Neural progenitor cell (in vitro differentiated cells): ENCODE measurements at regions not wholly inside any gene's neighbourhood (a gene's known extent, or its start where the extent isn't known, plus 50 kb on each side); places are given as distances from the start of the nearest gene placed in this dataset.

ENCODE experiments used
- DNase-seq: peaks from one replicate; pipeline ENCODE4 v3.0.0-alpha.2; 2016; ENCODE audit warnings: low spot score
- H2AFZ ChIP-seq: fragments of 200-600 bp; sonication (generic); replicated peaks from 2 replicates; pipeline ENCODE4 v1.6.1; 2016; ENCODE audit warnings: antibody characterized with exemption
- H3F3A ChIP-seq: fragments of 200-600 bp; sonication (generic); 2 replicates; pipeline ENCODE4 v1.6.1; 2016; ENCODE audit warnings: antibody characterized with exemption, low read depth
- H3K27ac ChIP-seq: fragments of 200-600 bp; sonication (generic); 2 replicates; pipeline ENCODE4 v1.5.1; 2016; ENCODE audit warnings: mild to moderate bottlenecking
- H3K27me3 ChIP-seq: fragments of 200-600 bp; sonication (generic); 2 replicates; pipeline ENCODE4 v1.6.1; 2016; ENCODE audit warnings: mild to moderate bottlenecking, moderate library complexity
- H3K36me3 ChIP-seq: fragments of 200-600 bp; sonication (generic); 2 replicates; pipeline ENCODE4 v1.5.1; 2016
- H3K4me1 ChIP-seq: fragments of 200-600 bp; sonication (generic); 2 replicates; pipeline ENCODE4 v1.6.1; 2016; ENCODE audit warnings: mixed run types
- H3K4me2 ChIP-seq: fragments of 200-600 bp; sonication (generic); 2 replicates; pipeline ENCODE4 v1.6.1; 2016
- H3K4me3 ChIP-seq: fragments of 200-600 bp; sonication (generic); 2 replicates; pipeline ENCODE4 v1.5.1; 2016
- H3K79me2 ChIP-seq: fragments of 200-600 bp; sonication (generic); 2 replicates; pipeline ENCODE4 v1.6.1; 2016; ENCODE audit warnings: low read depth
- H3K9ac ChIP-seq: fragments of 200-600 bp; sonication (generic); 2 replicates; pipeline ENCODE4 v1.6.1; 2016
- H3K9me3 ChIP-seq: fragments of 200-600 bp; sonication (generic); 2 replicates; pipeline ENCODE4 v1.5.1; 2016; ENCODE audit warnings: low read depth
- H4K20me1 ChIP-seq: fragments of 200-600 bp; sonication (generic); 2 replicates; pipeline ENCODE4 v1.6.1; 2016; ENCODE audit warnings: low read depth
- H3K27ac Mint-ChIP-seq: 3 replicates; pipeline ENCODE4 v1.8.0; 2021; ENCODE audit warnings: mixed read lengths
- H3K27me3 Mint-ChIP-seq: 2 replicates; pipeline ENCODE4 v1.8.0; 2022; ENCODE audit warnings: low read depth, mild to moderate bottlenecking, inconsistent platforms, moderate library complexity, mixed read lengths; ENCODE audit not compliant: insufficient read depth
- H3K36me3 Mint-ChIP-seq: 3 replicates; pipeline ENCODE4 v1.8.0; 2021; ENCODE audit warnings: mixed read lengths
- H3K4me1 Mint-ChIP-seq: 3 replicates; pipeline ENCODE4 v1.8.0; 2021; ENCODE audit warnings: mixed read lengths
- H3K4me3 Mint-ChIP-seq: 3 replicates; pipeline ENCODE4 v1.8.0; 2021; ENCODE audit warnings: mild to moderate bottlenecking, moderate library complexity, mixed read lengths
- H3K9me3 Mint-ChIP-seq: 3 replicates; pipeline ENCODE4 v1.8.0; 2020; ENCODE audit warnings: mixed read lengths
- CTCF ChIP-seq: fragments of 200-600 bp; sonication (generic); IDR thresholded peaks from 2 replicates; pipeline ENCODE4 v1.5.1; 2017; ENCODE audit warnings: antibody characterized with exemption, mild to moderate bottlenecking
- EZH2 ChIP-seq: fragments of 200-600 bp; sonication (generic); IDR thresholded peaks from 2 replicates; pipeline ENCODE4 v1.6.1; 2017; ENCODE audit warnings: antibody characterized with exemption, mild to moderate bottlenecking, moderate library complexity
- EZH2phosphoT487 ChIP-seq: fragments of 200-600 bp; sonication (generic); IDR thresholded peaks from 2 replicates; pipeline ENCODE4 v1.6.1; 2017; ENCODE audit warnings: antibody characterized with exemption

GRCh38 chr15:45790325-45790943 lies 155.6 kb downstream of the SQOR start:
- Histone ChIP-seq H4K20me1 (no peaks in the 10 kb centered on the region), H3K27ac (no peak overlapping the region), H2AFZ (no peak overlapping the region), H3K79me2 (no peaks in the 10 kb centered on the region), H3K27me3 (peaks cover 5% of the 10 kb centered on the region), H3K4me1 (no peaks in the 10 kb centered on the region), H3K4me2 (no peak overlapping the region), H3K4me3 (no peak overlapping the region), H3K36me3 (no peaks in the 10 kb centered on the region), H3K9me3 (no peaks in the 10 kb centered on the region), H3F3A (no peaks in the 10 kb centered on the region), H3K9ac (no peak overlapping the region)
- peaks cover 2% of the 10 kb centered on the region for H3K9me3 Mint-ChIP-seq
- peaks cover 7% of the 10 kb centered on the region for H3K27me3 Mint-ChIP-seq
- H3K27ac Mint-ChIP-seq, result no peak overlapping the region
- TF ChIP-seq EZH2 (no peak), EZH2phosphoT487 (no peak), CTCF (peak; percentile 74)
- DNase-seq, result peak; percentile 51
- H3K36me3 Mint-ChIP-seq, result no peaks in the 10 kb centered on the region
- no peak overlapping the region for H3K4me3 Mint-ChIP-seq
- peaks cover 16% of the 10 kb centered on the region for H3K4me1 Mint-ChIP-seq

- no peak overlapping the region for H3K4me3 Mint-ChIP-seq
- peaks cover 2% of the 10 kb centered on the region for H3K4me1 Mint-ChIP-seq
- Histone ChIP-seq H3K9me3 (no peaks in the 10 kb centered on the region), H3K27ac (no peak overlapping the region), H3K9ac (no peak overlapping the region), H3K4me3 (no peak overlapping the region), H3K79me2 (no peaks in the 10 kb centered on the region), H3K4me1 (no peaks in the 10 kb centered on the region), H3K27me3 (peaks cover 5% of the 10 kb centered on the region), H3K4me2 (no peak overlapping the region), H4K20me1 (no peaks in the 10 kb centered on the region), H2AFZ (no peak overlapping the region), H3K36me3 (no peaks in the 10 kb centered on the region), H3F3A (no peaks in the 10 kb centered on the region)
- no peak overlapping the region for H3K27ac Mint-ChIP-seq
- H3K9me3 Mint-ChIP-seq, result peaks cover 2% of the 10 kb centered on the region
- H3K27me3 Mint-ChIP-seq, result peaks cover 7% of the 10 kb centered on the region
- TF ChIP-seq EZH2phosphoT487 (no peak), EZH2 (no peak), CTCF (no peak)
- DNase-seq, result no peak
- H3K36me3 Mint-ChIP-seq, result no peaks in the 10 kb centered on the region
Measured at GRCh38 chr15:45794304-45794703, 159.5 kb downstream of the SQOR start.

DNA sequence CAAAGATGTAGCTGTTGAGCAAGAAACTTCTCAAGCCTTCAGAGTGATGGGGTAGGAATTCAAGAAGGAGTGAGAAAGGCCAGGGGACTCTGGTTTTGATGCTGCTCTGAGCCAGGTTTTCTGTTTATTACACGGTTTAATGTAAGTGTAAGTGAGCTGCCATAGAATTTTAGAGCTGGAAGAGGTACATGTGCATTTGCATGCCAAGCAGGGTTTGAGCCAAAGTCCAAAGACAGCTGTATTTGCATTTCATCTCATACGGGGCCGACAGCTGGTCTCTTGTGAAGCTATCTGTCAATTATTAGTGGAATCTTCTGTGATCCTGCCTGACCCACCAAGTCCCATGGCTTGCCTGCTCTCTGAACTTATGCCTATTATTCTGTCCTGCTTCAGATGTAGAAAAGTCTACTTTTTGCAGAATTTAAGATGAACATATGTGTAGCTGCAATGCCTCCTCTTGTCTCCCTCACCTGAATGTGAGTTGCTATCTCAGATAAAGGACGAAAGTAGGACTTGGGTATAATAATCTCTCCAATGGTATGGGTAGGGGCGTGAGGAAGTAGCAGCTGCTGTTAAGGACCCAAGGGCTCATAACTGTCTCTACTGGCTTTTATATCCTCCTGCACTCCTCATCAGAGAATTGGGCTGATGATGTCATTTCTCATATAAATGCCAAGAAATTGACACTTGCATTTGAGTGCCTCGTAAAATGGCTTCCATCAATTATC lies 160.0 kb downstream of the SQOR start:
- peaks cover 2% of the 10 kb centered on the region for H3K4me1 Mint-ChIP-seq
- Histone ChIP-seq H3K27me3 (peaks cover 5% of the 10 kb centered on the region), H3F3A (no peaks in the 10 kb centered on the region), H2AFZ (no peak overlapping the region), H3K36me3 (no peaks in the 10 kb centered on the region), H4K20me1 (no peaks in the 10 kb centered on the region), H3K4me2 (no peak overlapping the region), H3K9me3 (no peaks in the 10 kb centered on the region), H3K27ac (no peak overlapping the region), H3K4me3 (no peak overlapping the region), H3K4me1 (no peaks in the 10 kb centered on the region), H3K9ac (no peak overlapping the region), H3K79me2 (no peaks in the 10 kb centered on the region)
- H3K9me3 Mint-ChIP-seq, result peaks cover 2% of the 10 kb centered on the region
- H3K27me3 Mint-ChIP-seq, result peaks cover 7% of the 10 kb centered on the region
- no peaks in the 10 kb centered on the region for H3K36me3 Mint-ChIP-seq
- DNase-seq, result no peak
- no peak overlapping the region for H3K4me3 Mint-ChIP-seq
- H3K27ac Mint-ChIP-seq, result no peak overlapping the region
- TF ChIP-seq EZH2, result no peak
- TF ChIP-seq CTCF, result no peak
- no peak for TF ChIP-seq EZH2phosphoT487
